ENCODE measurements at regions not wholly inside any gene's neighbourhood (a gene's known extent, or its start where the extent isn't known, plus 50 kb on each side); places are given as distances from the start of the nearest gene placed in this dataset.

DNA sequence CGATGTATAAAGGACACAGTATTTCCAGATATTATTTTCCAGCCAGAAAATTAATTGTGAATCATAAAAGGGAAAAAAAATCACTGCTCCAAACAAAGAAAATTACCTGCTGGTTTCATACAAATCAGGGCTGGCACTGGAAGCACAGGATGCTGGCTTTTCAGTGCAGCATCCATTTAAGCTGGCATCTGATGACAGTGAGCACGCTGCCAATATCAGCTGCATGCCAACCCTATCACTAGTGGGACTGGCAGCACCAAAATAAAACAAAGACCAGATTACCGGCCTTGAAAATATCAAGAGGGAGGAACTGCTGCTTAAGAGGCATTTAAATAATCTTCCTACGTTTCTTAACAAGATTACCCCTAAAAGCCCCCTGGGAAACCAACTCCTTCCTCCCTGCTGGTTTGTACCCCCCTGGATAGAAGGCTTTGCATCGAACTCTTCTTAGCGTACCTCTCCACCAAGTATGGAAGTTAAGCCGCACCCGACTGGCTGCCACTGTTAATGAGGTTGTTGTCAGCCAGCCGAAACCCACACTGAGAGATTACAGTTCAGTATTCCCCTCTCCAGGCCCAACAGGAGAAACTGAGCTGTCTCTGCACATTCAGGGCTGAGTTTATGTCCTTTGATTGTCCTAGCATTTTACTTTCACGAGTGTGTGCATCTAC is 257.8 kb downstream of the EFNB2 start:
- no peak for TF ChIP-seq ZNF777 (tag by site-specific recombination; IDR thresholded peaks at IDR 0.05; ENCODE audit: borderline replicate concordance)
- TF ChIP-seq, protein P1, sequence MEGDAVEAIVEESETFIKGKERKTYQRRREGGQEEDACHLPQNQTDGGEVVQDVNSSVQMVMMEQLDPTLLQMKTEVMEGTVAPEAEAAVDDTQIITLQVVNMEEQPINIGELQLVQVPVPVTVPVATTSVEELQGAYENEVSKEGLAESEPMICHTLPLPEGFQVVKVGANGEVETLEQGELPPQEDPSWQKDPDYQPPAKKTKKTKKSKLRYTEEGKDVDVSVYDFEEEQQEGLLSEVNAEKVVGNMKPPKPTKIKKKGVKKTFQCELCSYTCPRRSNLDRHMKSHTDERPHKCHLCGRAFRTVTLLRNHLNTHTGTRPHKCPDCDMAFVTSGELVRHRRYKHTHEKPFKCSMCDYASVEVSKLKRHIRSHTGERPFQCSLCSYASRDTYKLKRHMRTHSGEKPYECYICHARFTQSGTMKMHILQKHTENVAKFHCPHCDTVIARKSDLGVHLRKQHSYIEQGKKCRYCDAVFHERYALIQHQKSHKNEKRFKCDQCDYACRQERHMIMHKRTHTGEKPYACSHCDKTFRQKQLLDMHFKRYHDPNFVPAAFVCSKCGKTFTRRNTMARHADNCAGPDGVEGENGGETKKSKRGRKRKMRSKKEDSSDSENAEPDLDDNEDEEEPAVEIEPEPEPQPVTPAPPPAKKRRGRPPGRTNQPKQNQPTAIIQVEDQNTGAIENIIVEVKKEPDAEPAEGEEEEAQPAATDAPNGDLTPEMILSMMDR (tag by site-specific recombination; IDR thresholded peaks at IDR 0.05), result no peak
- no peak for TF ChIP-seq ZNF274 (IDR thresholded peaks at IDR 0.05; ENCODE audit: low read length)
- TF ChIP-seq ZNF274 (tag by site-specific recombination; IDR thresholded peaks at IDR 0.05; ENCODE audit: borderline replicate concordance), result no peak
- TF ChIP-seq ZNF175 (tag by site-specific recombination; IDR thresholded peaks at IDR 0.05), result no peak
- no peak for TF ChIP-seq ZNF48 (tag by site-specific recombination; IDR thresholded peaks at IDR 0.05)
- TF ChIP-seq ZNF596 (tag by site-specific recombination; IDR thresholded peaks at IDR 0.05), result no peak
- TF ChIP-seq, protein P2, sequence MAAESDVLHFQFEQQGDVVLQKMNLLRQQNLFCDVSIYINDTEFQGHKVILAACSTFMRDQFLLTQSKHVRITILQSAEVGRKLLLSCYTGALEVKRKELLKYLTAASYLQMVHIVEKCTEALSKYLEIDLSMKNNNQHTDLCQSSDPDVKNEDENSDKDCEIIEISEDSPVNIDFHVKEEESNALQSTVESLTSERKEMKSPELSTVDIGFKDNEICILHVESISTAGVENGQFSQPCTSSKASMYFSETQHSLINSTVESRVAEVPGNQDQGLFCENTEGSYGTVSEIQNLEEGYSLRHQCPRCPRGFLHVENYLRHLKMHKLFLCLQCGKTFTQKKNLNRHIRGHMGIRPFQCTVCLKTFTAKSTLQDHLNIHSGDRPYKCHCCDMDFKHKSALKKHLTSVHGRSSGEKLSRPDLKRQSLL (tag by site-specific recombination; IDR thresholded peaks at IDR 0.05), result no peak
